Esophagus squamous epithelium (tissue), 4 donors: ENCODE measurements at regions not wholly inside any gene's neighbourhood (a gene's known extent, or its start where the extent isn't known, plus 50 kb on each side); places are given as distances from the start of the nearest gene placed in this dataset.
A peak's percentile ranks its signal among the peaks of the same experiment; 100 is the strongest.
"Not testable (repeated sequence)": the region's sequence is repeated elsewhere in the genome, so short reads cannot be mapped to it uniquely, and the experiment has no call there.

Experiments
- POLR2A ChIP-seq, 4 donors: fragments of 450-650 bp; IDR thresholded peaks; one replicate each; pipeline ENCODE4 v1.6.1; 2017; ENCODE audit warnings: antibody characterized with exemption in 4 of 4, mild to moderate bottlenecking in 4 of 4, moderate library complexity in 3 of 4
- TF ChIP-seq, protein P1 (sequence below), 6 experiments: fragments of 450-650 bp in 4 of 6; fragments of 200-600 bp in 2 of 6; sonication (generic) in 2 of 6; IDR thresholded peaks; one replicate each; pipeline ENCODE4 v1.5.1; 2016 to 2019; ENCODE audit warnings: antibody characterized with exemption in 6 of 6, mild to moderate bottlenecking in 4 of 6, moderate library complexity in 4 of 6

DNA sequence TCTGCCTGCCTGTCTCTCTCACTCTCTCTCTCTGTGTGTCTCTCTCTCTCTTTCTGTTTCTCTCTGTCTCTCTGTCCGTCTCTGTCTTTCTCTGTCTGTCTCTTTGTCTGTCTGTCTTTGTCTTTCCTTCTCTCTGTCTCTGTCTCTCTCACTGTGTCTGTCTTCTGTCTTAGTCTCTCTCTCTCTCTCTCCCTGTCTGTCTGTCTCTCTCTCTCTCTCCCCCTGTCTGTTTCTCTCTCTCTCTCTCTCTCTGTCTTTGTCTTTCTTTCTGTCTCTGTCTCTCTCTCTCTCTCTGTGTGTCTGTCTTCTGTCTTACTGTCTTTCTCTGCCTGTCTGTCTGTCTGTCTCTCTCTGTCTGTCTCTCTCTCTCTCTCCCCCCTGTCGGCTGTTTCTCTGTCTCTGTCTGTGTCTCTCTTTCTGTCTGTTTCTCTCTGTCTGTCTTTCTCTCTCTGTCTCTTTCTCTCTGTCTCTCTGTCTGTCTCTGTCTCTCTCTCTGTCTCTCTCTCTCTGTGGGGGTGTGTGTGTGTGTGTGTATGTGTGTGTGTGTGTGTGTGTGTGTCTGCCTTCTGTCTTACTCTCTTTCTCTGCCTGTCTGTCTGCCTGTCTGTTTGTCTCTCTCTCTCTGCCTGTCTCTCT, 2101.3 kb upstream of the TPTE start:
- TF ChIP-seq, protein P1, sequence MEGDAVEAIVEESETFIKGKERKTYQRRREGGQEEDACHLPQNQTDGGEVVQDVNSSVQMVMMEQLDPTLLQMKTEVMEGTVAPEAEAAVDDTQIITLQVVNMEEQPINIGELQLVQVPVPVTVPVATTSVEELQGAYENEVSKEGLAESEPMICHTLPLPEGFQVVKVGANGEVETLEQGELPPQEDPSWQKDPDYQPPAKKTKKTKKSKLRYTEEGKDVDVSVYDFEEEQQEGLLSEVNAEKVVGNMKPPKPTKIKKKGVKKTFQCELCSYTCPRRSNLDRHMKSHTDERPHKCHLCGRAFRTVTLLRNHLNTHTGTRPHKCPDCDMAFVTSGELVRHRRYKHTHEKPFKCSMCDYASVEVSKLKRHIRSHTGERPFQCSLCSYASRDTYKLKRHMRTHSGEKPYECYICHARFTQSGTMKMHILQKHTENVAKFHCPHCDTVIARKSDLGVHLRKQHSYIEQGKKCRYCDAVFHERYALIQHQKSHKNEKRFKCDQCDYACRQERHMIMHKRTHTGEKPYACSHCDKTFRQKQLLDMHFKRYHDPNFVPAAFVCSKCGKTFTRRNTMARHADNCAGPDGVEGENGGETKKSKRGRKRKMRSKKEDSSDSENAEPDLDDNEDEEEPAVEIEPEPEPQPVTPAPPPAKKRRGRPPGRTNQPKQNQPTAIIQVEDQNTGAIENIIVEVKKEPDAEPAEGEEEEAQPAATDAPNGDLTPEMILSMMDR (IDR thresholded peaks at IDR 0.05), result not testable (repeated sequence)
- TF ChIP-seq POLR2A (IDR thresholded peaks at IDR 0.05), result peak in 1 of 4 donors; percentile 34
